ENCODE measurements at regions not wholly inside any gene's neighbourhood (a gene's known extent, or its start where the extent isn't known, plus 50 kb on each side); places are given as distances from the start of the nearest gene placed in this dataset.

- no peaks in the 10 kb centered on the region for H3K27me3 Mint-ChIP-seq
- H3K27ac Mint-ChIP-seq, result no peak overlapping the region
- no peak for DNase-seq
- H3K4me3 Mint-ChIP-seq, result no peak overlapping the region
- CTCF ChIA-PET, result no interaction called here
- H3K4me1 Mint-ChIP-seq, result no peaks in the 10 kb centered on the region
- H3K36me3 Mint-ChIP-seq, result no peaks in the 10 kb centered on the region
- no peaks in the 10 kb centered on the region for H3K9me3 Mint-ChIP-seq
Measured at GRCh38 chr11:112744041-112744440, 217.2 kb upstream of the NCAM1 start.

DNA sequence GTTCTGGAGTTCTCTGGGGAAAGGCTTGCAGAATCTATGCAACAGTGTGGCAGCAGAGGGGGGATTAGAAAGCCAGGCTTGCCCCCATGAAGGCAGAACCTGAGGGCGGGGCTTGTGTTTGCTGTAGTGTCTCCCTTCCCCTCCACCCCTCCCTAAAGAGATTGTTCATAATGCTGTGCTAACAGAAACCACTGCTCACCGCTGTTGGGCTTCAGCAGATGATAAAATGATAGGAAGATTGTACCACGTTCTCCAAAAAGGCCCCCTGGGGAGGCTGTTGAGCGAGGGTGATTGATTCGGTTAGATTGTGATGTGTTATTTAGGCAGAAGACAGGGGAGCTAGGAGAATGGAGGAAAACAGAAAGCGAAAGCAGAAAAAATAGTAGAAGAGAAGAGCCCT is 215.2 kb upstream of the NCAM1 start:
- no peaks in the 10 kb centered on the region for H3K9me3 Mint-ChIP-seq
- no peaks in the 10 kb centered on the region for H3K36me3 Mint-ChIP-seq
- CTCF ChIA-PET, result no interaction called here
- H3K4me1 Mint-ChIP-seq, result no peaks in the 10 kb centered on the region
- no peak for DNase-seq
- no peak overlapping the region for H3K27ac Mint-ChIP-seq
- no peaks in the 10 kb centered on the region for H3K27me3 Mint-ChIP-seq
- no peak overlapping the region for H3K4me3 Mint-ChIP-seq

GRCh38 chr11:112748252-112748651 is 213.0 kb upstream of the NCAM1 start:
- CTCF ChIA-PET, result no interaction called here
- Mint-ChIP-seq H3K4me3 (no peak overlapping the region), H3K4me1 (no peaks in the 10 kb centered on the region), H3K27me3 (no peaks in the 10 kb centered on the region), H3K27ac (no peak overlapping the region), H3K9me3 (no peaks in the 10 kb centered on the region), H3K36me3 (no peaks in the 10 kb centered on the region)
- DNase-seq, result no peak

DNA sequence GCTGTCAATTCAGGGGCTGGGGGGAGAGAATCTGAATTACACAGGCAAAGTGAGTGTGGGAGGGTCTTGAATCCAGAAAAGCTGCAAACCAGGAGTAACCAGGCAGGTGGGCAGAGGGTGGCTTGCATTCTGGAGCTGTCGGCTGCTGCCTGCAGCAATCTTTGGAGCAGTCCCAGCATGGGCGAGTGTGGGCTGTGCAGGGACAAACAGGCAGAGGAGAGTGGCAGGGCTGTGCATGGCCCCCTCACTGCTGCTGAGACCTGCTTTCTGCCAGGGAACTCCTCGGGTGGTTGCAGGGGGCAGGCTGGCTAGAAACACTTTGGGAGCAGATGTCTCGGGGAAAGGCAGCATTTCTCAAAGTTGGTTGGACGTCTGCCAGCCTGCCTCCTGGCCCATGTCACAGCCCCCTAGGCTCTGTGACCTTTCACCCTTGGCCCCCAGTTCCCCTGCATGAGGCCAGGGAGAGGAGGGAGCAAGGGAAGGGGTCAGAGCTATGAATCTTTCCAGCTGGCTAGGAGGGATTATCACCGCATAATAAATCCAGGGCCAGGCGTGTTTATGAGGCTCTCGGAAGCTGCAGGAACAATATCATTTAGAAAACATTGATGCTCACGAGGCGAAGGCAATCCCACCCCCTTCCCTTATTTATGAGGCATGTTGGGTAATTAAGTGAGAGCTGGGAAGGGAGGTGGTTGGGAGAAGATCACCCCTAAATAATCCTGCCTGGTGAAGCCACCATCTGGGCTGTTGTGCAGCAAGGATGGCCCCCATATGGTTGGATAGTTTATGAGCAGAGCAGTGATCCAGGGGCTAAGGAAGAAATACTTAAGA is 212.3 kb upstream of the NCAM1 start:
- H3K4me3 Mint-ChIP-seq, result no peak overlapping the region
- H3K36me3 Mint-ChIP-seq, result no peaks in the 10 kb centered on the region
- H3K9me3 Mint-ChIP-seq, result no peaks in the 10 kb centered on the region
- no peak for DNase-seq
- no peak overlapping the region for H3K27ac Mint-ChIP-seq
- H3K27me3 Mint-ChIP-seq, result no peaks in the 10 kb centered on the region
- no peaks in the 10 kb centered on the region for H3K4me1 Mint-ChIP-seq
- CTCF ChIA-PET, result no interaction called here

DNA sequence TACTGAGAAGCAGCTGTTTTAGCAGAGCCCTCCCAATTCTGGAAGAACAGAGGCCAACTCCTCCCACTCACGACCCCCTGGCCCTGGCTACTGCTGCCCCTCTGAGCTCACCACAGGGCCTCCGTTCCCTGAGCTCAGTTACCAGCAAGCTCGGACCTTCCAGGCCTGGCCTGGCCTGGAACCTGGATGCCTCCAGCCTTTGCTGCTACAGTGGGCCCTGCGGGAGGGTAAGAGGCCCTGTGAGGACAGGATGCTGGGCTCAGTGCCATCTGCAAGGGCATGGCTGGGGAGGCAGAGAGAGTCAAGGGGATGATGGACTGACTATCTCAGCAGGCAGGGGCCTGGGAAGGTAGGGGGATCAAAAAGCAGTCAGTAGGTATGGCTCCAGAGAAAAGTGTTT is 209.9 kb upstream of the NCAM1 start:
- no peaks in the 10 kb centered on the region for H3K9me3 Mint-ChIP-seq

GRCh38 chr11:112751772-112752171 is 209.4 kb upstream of the NCAM1 start:
- DNase-seq, result no peak
- no peaks in the 10 kb centered on the region for H3K4me1 Mint-ChIP-seq
- H3K9me3 Mint-ChIP-seq, result no peaks in the 10 kb centered on the region
- H3K4me3 Mint-ChIP-seq, result no peak overlapping the region
- H3K27me3 Mint-ChIP-seq, result no peaks in the 10 kb centered on the region
- H3K27ac Mint-ChIP-seq, result no peak overlapping the region
- CTCF ChIA-PET, result no interaction called here
- no peaks in the 10 kb centered on the region for H3K36me3 Mint-ChIP-seq

More for the DNA sequence above, 209.9 kb upstream of the NCAM1 start:
- Mint-ChIP-seq H3K27ac (no peak overlapping the region), H3K27me3 (no peaks in the 10 kb centered on the region), H3K36me3 (no peaks in the 10 kb centered on the region), H3K4me1 (no peaks in the 10 kb centered on the region), H3K4me3 (no peak overlapping the region)
- CTCF ChIA-PET, result no interaction called here
- no peak for DNase-seq

- CTCF ChIA-PET, result no interaction called here
- no peak for DNase-seq
- Mint-ChIP-seq H3K4me3 (no peak overlapping the region), H3K27me3 (no peaks in the 10 kb centered on the region), H3K36me3 (no peaks in the 10 kb centered on the region), H3K9me3 (no peaks in the 10 kb centered on the region), H3K27ac (no peak overlapping the region), H3K4me1 (no peaks in the 10 kb centered on the region)
Measured at GRCh38 chr11:112752563-112752962, 208.7 kb upstream of the NCAM1 start.

GRCh38 chr11:112753706-112754105 is 207.5 kb upstream of the NCAM1 start:
- H3K4me3 Mint-ChIP-seq, result no peak overlapping the region
- CTCF ChIA-PET, result no interaction called here

DNA sequence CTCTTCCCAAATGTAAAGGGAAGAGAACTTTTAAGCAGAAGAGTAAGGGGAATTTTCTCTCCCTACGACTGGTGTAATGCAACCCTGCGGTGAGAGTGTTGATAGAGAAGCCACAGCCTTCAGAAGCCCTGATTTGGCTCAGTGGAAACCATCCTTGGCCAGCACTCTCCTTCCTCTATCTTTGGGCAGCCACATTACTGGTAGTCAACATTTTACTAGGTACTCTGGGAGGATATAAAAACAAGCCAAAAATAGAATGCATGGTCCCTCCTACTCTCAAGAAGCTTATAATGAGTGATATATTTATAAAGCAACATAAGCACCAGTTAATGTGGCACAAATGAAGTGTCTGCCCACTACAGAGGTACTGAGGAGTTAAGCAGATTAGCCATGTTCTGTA is 201.8 kb upstream of the NCAM1 start:
- no peaks in the 10 kb centered on the region for H3K9me3 Mint-ChIP-seq
- CTCF ChIA-PET, result no interaction called here

More at GRCh38 chr11:112753706-112754105, 207.5 kb upstream of the NCAM1 start:
- Mint-ChIP-seq H3K4me1 (no peaks in the 10 kb centered on the region), H3K27me3 (no peaks in the 10 kb centered on the region), H3K27ac (no peak overlapping the region), H3K9me3 (no peaks in the 10 kb centered on the region), H3K36me3 (no peaks in the 10 kb centered on the region)
- DNase-seq, result no peak

DNA sequence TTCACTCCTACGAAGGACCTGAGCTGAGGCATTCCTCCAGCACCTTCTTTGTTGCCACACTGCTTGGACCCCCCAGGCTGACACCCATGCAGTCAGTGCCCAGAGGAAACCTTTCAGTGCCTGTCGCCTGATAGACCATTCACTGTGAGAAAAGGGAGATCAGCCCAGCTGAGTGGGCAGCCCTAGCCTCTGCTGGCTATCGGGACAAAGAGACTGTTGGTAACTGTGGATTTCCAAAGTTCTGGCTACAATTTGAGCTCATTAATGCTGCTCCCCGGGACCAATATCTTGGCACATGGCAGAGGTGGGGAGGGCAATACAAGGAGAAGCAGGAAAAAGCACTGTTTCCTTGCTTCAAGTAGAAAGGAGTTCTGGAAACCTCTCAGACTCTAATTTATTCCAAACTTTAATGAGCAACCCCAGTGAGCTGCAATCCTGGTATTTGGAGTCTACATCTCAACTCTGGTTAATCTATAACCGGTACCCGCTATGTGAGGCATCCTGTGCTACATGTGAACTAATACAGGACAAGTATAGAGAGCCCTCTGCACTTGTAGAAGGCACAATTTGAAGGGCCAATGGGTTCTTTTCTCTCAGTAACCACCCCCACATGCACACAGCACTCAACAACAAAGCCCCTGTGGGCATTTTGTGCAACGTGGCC is 200.7 kb upstream of the NCAM1 start:
- DNase-seq, result no peak
- no peaks in the 10 kb centered on the region for H3K9me3 Mint-ChIP-seq
- no peaks in the 10 kb centered on the region for H3K27me3 Mint-ChIP-seq
- CTCF ChIA-PET, result interaction anchor here (1.4 kb wide), 1 partner anchor 172 kb away, joined by 3 read pairs; no protein-coding TSS in a partner anchor
- no peak overlapping the region for H3K27ac Mint-ChIP-seq
- no peaks in the 10 kb centered on the region for H3K4me1 Mint-ChIP-seq
- H3K4me3 Mint-ChIP-seq, result no peak overlapping the region
- H3K36me3 Mint-ChIP-seq, result no peaks in the 10 kb centered on the region

More for the DNA sequence above, 201.8 kb upstream of the NCAM1 start:
- Mint-ChIP-seq H3K4me3 (no peak overlapping the region), H3K4me1 (no peaks in the 10 kb centered on the region), H3K27ac (no peak overlapping the region), H3K36me3 (no peaks in the 10 kb centered on the region), H3K27me3 (no peaks in the 10 kb centered on the region)
- no peak for DNase-seq

DNA sequence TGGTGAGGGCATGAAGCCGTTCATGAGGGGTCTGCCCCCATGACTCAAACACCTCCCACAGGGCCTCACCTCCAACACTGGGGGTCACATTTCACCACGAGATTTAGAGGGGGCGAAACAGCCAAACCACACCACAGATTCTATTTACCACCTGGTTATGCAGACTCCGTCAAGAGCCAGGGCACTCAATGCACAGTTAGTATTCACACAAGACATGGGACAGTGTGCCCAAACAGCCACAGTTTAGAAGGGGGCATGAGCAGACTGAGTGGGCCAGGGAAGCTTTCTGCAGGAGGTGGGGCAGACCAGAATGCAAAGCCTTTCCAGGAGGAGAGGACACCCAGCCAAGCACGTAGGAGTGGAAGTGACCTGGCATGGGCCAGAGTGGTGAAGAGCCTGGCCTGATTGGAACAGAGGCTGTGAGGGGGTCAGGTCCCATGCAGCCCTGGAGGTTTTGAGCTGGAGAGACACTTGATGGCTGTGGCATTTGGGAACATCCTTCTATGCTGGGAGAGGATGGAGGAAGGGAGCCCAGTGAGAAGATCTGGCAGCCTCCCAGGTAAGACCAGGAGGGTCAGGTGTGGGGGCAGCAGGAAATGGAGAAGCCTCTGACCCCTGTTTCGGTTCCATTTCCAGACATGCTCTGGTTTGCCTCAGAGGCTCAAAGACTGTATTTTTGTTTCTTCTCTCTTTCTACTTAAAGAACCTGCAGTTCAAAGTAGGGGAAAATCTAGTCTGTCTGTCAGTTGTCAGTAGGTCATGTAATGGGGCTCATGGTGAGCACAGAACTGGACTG is 199.1 kb upstream of the NCAM1 start:
- Mint-ChIP-seq H3K4me3 (no peak overlapping the region), H3K4me1 (no peaks in the 10 kb centered on the region)
- CTCF ChIA-PET, result interaction anchor here (1.4 kb wide), 1 partner anchor 174 kb away, joined by 3 read pairs; no protein-coding TSS in a partner anchor

GRCh38 chr11:112762707-112763090 is 198.5 kb upstream of the NCAM1 start:
- H3K27ac Mint-ChIP-seq, result no peak overlapping the region
- H3K36me3 Mint-ChIP-seq, result no peaks in the 10 kb centered on the region
- no peaks in the 10 kb centered on the region for H3K4me1 Mint-ChIP-seq
- no peak overlapping the region for H3K4me3 Mint-ChIP-seq
- no peaks in the 10 kb centered on the region for H3K9me3 Mint-ChIP-seq
- CTCF ChIA-PET, result no interaction called here
- DNase-seq, result no peak
- no peaks in the 10 kb centered on the region for H3K27me3 Mint-ChIP-seq

More for the DNA sequence above, 199.1 kb upstream of the NCAM1 start:
- Mint-ChIP-seq H3K9me3 (no peaks in the 10 kb centered on the region), H3K36me3 (no peaks in the 10 kb centered on the region), H3K27ac (no peak overlapping the region), H3K27me3 (no peaks in the 10 kb centered on the region)
- no peak for DNase-seq

DNA sequence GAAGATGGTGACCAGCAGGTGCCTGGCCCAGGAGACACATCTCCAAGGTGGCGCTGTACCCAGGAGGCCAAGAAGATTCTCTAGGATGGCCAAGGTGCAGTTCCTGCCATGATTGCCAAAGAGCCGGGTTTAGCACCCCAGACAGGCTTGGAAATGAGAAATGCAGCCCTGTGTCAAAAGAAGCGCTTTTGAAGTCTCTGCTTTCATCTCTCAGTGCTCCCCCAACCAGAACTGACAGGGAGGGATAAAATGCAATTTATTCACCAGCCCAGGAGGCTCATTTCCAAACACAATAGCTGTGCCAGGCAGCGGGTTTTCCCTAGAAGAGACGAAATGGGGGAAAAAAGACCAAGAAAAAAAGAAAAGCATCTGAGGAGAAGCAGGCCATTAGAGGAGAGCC is 195.9 kb upstream of the NCAM1 start:
- H3K4me3 Mint-ChIP-seq, result no peak overlapping the region
- no peaks in the 10 kb centered on the region for H3K27me3 Mint-ChIP-seq
- no peaks in the 10 kb centered on the region for H3K9me3 Mint-ChIP-seq
- H3K27ac Mint-ChIP-seq, result no peak overlapping the region
- CTCF ChIA-PET, result interaction anchor here (0.6 kb wide), 1 partner anchor 186 kb away, joined by 3 read pairs; no protein-coding TSS in a partner anchor
- no peak for DNase-seq
- H3K4me1 Mint-ChIP-seq, result no peaks in the 10 kb centered on the region
- H3K36me3 Mint-ChIP-seq, result no peaks in the 10 kb centered on the region

DNA sequence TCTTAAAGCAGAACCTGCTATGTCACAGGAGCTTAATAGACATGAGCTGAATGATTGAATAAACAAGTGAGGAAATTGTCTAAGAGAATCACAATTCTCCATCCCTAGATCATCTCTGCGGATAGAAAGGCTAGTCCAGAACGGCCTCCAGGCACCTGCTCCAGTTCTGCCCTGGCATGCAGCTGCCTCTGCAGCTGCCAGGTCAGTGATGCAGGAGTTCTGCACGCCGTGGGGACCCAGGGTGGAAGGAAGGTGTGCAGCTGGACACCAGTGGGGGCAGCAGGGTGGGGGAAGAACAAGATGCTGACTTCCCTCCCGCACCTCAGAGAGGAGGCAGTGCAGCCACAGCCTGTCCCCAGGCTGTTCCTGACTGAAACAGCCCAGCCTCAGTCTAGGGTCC is 192.1 kb upstream of the NCAM1 start:
- no peaks in the 10 kb centered on the region for H3K27me3 Mint-ChIP-seq
- CTCF ChIA-PET, result no interaction called here
- H3K36me3 Mint-ChIP-seq, result no peaks in the 10 kb centered on the region
- no peak overlapping the region for H3K27ac Mint-ChIP-seq
- H3K9me3 Mint-ChIP-seq, result no peaks in the 10 kb centered on the region
- H3K4me1 Mint-ChIP-seq, result no peaks in the 10 kb centered on the region
- no peak for DNase-seq
- H3K4me3 Mint-ChIP-seq, result no peak overlapping the region

All from activated naive CD4-positive, alpha-beta T cell treated with anti-CD3 and anti-CD28 coated beads, Interleukin-2, amount 10 ng/mL, durations not matched to agents 7 days and 5 days (primary cell).